Stimulated activated CD8-positive, alpha-beta memory T cell treated with anti-CD3 and anti-CD28 coated beads, Interleukin-7, amount 100 ng/mL, for 24 hours (primary cell): ENCODE measurements at regions not wholly inside any gene's neighbourhood (a gene's known extent, or its start where the extent isn't known, plus 50 kb on each side); places are given as distances from the start of the nearest gene placed in this dataset.
A peak's percentile ranks its signal among the peaks of the same experiment; 100 is the strongest.

Experiments used
- DNase-seq: peaks from one replicate; pipeline ENCODE4 v3.0.0-alpha.2; 2020; ENCODE audit warnings: low read depth

DNA sequence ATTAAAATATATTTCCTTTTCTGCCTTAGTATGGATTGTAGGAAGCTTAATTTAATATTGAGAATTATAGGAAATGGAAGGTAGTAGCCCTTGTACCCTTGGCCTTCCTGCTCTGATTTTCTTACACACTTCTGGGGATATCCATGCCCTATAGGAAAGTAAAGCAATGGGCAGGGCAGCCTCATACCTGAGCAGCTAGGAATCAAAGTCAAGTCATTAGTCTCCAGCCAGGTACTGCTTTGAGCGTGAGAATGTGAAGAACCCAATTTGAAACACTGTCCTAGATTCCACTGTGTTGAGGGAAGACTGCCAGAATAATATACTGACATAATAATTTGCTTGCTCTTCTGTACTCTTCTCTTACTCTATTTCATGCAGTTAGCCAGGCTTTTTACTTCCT lies 51.0 kb upstream of the L3MBTL3 start:
- no peak for DNase-seq

DNA sequence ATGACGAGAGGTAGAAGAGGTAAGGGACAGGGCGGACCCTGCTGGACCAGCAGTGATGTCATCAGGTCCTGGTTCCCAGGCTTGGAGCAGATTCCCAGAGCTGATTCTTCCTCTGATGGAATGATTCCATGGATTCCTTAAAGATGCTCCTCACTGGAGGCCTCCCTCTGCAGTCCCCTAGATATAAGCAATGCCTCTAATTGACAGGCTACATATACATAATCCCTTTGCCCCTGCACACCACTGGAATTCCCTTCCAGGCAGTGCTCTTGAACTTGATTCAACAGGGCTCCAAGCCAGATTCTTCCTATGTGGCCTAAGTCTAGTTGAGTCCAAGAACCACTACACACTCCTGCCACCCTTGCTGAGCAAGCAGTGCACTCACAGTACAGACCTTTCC lies 52.3 kb upstream of the L3MBTL3 start:
- no peak for DNase-seq

DNA sequence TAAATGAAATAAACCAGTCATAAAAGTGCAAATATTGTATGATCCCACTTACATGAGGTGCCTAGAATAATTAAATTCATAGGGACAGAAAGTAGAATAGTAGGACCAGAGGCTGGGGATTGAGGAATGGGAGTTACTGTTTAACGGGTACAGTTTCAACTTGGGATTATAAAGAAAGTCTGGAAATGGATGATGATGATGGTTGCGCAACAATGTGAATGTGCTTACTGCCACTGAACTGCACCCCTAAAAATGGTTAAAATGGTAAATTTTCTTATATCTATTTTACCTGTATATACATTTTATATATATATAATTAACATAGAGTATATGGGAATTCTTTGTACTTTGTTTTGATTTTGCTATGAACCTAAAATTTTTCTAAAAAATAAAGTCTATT lies 53.3 kb upstream of the L3MBTL3 start:
- DNase-seq: no peak

DNA sequence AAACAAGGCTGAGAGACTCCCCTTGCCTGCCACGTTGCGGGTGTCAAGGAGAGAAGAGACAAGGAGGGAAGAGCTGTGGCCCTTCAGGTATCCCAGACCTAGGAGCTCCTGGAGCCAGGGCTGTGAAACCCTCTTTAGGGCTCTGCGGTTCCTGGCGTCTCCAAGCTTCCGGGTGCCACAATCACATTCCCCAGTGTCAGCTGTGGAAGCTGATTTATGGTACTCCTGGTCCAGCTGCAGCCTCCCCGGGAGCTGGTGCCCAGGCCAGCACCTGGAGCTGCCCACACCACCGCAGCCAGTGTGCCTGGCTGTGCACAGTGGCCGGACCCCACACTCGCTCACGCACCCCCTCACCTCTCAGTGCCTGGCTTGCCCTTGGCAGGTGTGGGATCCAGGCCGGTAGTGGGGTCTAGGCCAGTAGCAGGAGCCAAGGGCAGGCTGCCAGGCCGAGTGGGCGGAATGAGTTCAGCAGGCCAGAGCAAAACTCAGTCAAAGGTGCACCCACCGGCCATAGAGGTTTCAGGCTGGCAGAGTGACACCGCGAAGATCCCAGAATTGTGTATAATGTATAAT lies 58.9 kb upstream of the L3MBTL3 start:
- DNase-seq: no peak

DNA sequence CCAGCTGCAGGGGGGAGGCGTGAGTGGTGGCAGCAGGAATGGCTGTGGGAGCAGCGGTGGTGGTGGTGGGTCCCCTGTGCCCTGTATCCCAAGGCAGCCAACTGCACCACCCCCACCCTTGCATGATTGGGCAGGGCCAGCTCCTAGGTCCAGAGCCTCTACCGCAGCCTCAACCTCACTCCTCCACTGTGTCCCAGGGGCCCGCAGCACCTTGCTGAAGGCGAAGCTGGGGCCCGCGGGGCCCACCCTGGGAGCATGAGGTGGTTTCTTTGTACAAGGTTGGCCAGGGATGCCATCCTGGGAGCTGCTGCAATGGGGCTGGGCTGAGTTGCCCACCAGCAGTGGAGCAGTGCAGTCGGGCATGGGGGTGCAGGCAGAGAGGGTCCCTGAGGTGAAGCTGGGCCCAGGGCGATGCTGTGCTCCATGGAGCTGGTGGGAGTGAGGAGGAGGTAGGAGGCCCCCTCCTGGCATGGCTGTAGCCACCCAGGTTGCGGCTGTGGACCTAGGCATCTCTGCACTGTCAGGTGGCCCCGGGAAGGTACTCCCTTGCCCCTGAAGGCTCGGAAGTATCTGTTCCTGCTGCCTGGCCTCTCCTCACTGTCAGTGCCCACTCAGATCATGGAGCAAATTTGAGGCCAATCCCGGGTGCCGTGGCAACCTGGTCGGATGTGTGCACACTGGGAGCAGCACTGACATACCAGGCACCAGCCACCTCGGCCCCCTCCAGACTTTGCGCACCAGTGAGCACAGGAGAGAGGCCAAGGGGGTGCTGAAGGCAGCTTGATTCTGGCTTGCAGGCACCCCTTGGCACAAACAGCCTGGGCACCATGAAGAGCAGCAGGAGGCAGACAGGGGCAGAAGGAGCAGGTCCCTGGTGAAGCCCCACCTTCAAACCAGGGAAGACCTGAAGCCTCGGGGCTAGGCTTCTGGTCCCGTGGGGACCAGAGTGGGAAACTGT lies 60.2 kb upstream of the L3MBTL3 start:
- no peak for DNase-seq

DNA sequence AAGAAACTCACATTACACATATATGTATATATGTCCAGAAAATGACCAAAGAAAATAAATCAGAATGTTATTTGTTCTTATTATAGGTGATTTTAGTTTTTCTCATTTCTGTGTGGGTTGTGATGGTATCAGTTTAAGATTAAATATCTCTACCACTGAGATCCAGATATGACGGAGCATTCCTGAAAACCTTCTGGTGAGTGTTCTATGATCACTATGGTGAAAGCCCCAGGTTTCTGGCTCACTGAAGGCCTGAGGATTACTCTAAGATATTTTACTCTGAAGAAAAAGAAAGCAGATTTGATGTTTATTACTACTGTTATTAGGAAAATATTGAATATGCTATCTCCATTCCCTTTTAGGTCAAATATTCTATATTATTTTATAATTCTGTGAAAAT lies 62.8 kb upstream of the L3MBTL3 start:
- DNase-seq: no peak

DNA sequence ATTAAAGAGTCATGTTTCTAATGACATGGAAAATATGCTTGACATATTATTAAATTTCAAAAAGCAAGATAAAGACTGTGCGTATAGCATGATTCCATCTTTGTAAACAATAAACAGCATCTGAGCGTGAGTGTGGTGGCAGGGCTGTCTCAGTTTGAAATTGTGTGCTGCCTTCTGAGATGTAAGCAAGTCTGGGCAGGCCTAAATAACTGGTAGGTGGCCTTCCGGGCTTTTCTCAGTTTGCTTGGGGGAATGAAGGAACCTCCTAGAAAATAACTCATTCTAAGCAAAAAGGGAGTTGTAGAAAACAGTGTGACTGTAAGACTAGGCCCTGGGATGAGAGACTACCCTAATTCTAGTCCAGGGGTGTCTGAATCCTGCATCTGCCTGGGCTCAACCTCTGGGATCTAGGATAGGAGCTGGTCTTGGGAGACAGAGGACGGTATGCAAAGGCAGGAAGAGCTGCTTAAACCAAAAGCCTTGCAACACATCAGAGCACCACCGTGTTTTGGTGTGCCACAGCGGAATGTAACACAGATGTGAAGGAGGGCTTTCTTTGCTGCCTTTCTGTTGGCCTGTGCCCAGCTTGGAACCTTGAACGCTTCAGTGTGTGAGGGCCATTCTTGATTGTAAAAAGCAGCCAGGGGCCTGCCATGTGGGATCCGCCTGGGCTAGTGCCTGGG lies 63.5 kb upstream of the L3MBTL3 start:
- DNase-seq: no peak

DNA sequence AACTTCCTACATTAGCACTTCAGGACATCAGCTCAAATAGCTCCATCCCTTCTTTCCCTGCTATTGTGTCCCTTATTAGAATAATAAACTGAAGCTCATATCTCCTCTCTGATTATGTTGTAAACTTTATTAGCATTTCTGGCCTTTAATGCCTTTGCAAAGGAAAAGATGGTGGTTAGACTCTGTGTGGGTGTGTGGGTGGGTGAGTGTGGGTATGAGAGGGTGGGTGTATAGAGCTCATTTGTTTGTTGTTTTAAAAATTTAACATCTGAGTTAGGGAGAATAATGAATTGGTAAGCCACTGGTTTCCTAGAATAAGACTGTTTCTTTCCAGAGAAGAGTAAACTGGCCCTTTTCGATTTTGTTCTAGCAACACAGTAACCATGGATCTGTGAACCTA lies 70.6 kb upstream of the L3MBTL3 start:
- no peak for DNase-seq

DNA sequence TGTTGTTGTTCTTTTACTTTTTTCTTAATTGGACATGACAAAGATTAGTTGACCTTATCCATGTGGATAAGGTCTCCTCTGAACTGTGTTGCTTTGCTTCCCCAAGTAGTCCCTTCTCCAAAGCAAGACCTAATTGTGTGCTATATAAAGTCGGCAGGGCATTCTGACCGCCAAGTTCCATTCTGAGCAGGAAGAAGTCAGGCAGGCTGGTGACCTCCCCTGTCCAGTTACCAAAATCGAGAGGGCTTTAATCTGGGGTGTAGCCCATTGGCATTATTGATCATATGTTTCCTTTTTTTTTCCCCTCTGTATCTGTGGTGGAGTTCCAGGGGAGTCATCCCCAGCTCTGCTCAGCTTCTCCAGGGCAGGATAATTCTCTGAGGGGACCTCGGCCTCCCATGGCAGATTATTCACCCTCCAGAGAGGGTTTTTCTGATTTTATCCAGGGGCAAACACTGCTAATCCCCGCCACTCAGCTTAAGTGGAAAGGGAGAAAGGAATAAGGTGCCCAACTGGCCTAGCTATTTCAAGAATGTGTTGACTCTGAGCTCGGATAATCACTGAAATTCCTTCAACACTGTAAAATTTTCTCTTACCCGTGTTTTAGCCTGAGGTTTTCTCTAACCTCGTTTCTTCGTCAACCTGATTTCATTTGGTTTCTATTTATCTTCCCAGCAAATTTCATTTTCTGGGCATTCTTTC lies 71.8 kb upstream of the L3MBTL3 start:
- no peak for DNase-seq

DNA sequence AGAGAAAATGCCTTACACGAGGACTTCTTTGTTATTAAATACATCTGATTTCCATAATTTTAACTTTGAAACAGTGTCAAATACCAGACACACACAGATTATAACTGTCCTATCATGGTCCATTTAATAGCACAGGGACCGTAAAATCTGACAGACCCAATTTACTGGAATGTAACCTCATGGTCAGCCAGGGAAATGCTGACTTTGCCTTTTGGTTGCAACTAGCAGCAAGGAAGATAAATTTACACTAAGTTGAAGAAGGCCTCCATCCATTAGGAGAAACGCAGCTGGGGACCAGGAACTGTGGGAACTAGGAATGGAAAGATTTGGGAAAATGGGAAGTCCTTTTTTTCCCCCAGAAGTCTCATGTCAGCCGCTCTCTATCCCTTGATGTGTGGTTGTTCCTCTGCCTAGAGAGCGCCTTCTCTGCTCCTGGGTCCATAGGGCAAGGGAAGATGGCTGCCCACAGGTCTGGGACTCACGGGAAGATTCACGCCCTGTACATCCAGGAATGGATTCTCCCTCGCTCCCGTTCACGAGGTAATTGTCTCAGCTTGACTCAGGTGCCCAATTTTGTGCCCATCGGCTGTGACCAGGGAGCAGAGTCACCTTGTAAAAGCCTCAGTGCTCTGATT lies 74.6 kb upstream of the L3MBTL3 start:
- DNase-seq: no peak

DNA sequence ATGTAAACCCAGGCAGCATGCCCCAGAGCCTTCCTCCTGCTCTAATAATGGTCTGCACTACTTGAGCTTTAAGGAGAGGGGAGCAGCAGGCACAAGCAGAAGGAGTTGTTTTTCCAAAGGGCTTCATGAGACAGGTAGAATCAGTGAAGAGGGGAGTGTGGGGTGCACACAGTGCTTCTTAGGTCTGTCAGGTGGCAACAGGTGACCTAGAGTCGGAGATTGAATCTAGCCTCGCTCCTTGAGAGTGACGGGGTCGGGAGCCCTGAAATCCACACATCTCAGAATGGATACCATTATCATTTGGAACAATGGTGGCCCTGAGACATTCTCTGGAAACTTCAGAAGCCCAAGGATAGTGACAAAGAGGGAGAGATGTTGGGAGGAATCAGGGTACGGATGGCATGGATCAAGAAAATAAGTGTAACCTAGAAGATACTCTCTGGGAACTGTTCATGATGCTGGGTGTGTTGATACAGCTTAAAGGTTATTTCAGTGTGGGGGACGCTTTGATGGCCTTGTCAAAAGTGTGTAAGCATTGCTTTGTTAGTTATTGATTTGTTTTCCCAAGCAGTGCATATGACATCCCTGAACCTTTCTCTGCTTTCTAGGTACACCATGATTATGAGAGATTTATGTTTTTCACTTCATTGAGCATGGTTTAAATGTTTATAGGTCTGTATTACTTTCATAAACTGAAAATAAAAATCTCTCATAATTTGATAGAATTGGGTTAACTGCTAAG lies 77.8 kb upstream of the L3MBTL3 start:
- no peak for DNase-seq

DNA sequence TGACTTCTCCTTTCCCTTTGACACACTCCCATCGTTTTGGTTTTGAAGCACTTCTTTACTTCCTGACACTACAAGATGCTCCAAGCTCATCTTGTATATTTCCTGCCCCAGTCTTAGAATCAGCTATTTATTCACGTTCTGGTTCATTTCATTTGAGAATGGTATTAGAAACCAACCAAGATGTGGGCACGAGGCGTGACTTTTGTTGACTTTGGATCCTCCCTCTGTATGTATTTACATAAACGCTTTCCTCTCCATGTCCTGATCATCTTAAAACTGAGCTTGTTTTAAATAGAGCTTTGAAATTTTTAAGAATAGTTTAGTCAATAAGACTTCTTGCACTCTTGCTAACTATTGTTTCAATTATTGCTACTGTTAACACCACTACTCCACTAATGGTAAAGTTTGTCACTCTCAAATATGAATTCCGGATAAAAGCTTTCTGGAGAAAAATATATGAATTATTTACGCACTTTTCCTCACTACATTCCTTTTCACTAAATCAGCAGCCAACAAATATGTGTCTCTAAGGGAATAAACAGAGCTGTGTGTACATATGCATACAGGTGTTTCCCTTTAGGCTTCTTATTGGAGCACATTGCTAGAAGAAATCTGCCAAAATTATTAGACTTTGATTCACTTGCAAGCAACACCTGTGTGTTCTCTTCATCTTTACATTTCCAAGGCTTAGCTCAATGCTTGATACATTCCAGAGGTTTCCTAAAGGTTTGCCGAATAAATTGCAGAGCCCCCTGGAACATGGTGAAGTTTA lies 77.3 kb upstream of the TMEM244 start:
- no peak for DNase-seq

DNA sequence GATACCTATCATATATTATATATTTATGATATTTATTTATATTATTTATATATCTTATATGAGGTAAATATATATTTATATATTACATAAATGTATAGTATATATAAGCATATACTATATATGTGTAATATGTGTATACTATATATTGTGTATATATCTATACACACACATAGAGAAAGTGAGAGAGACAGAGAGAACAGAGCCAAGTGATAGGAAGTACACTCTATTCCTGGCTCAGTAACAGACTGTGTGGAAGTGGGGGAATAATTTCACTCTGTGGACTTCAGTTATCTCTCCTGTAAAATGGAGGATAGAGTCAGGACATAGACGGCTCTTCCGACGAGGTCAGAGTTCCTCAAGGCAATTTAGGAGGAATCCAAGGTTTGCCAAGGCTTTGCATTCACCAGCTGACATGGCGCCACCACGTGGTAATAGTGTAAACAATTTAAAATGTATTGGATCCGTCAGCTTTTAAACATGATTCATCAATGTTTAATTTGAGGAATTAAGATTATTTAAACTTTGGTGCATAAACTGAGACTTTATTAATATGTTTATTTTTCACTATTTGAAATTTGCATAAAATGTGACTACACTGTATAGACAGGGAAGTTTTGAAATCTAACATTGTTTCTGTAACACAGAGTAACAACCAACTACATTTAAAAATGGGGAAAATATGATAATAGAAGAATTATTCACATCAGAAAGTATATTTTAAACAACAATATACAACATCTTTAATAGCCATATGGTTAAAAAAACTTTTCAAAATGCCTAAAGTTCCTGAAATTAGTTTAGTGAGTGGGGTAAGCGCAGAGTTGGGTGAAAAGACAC lies 75.4 kb upstream of the TMEM244 start:
- DNase-seq: peak; percentile 16

DNA sequence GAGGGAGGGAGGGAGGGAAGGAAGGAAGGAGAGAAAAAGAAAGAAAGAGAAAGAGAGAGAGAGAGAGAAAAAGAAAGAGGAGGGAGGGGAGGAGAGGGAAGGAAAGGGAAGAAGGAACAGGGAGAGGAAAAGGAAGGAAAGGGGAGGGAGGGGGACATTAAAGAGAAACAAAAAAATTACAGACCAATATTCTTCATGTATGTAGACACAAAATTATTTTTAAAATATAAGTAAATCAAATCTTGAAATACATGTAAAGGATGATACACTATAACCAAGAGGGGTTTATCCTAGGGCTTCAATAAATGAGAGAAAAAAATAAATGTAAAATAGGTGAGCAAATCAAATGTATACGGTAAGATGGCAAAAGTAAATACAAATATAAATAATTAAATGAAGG lies 71.2 kb upstream of the TMEM244 start:
- DNase-seq: no peak

DNA sequence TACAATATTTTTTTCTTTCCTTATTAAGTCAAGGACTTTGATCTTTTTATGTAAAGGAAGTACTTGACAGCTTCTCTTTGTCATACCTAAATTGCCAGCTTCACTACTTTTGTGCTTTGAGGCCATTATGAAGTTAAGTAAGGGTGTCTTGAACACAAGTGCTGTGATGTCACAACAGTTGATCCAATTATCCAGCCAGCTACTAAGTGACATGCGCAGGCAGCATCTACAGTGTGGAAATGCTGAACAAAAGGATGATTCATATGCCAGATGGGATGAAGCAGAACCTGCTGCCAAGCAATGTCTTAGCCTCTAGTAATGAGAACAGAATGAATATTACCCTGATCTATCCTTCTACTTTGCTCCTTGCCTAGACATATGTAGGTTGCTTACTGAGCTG lies 68.3 kb upstream of the TMEM244 start:
- DNase-seq: no peak

DNA sequence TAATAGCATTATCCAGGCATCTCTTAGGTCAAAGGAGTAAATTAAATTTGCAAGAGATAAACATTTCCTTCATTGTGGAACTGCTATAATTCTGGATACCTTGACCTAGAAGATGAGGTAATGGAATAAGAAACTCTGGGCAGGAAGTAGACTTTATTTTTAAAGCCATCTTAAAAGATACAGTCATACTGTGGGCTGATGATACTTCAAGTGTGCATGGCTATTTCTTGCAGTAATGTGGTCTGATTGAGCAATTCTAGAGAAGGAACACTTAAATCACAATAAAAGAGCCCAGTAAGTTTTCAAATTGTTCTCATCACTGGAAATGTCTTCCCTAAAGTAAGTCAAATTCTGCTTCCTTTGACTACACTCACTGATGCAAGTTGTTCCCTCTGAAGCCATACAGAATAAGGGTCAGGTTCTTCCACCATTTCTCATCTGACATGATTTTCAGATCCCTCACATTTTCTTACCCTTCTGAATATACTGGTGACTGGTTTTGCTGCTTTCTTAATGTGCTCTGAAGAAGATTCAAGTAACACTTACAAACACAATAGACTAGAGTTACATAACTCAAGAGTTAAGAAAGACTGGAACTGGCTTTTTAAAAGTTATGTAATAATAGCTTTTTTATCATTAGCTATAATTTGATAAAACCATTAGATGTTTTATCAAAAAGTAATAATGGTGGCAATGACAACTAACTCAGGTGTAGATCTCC lies 62.6 kb upstream of the TMEM244 start:
- DNase-seq: no peak

DNA sequence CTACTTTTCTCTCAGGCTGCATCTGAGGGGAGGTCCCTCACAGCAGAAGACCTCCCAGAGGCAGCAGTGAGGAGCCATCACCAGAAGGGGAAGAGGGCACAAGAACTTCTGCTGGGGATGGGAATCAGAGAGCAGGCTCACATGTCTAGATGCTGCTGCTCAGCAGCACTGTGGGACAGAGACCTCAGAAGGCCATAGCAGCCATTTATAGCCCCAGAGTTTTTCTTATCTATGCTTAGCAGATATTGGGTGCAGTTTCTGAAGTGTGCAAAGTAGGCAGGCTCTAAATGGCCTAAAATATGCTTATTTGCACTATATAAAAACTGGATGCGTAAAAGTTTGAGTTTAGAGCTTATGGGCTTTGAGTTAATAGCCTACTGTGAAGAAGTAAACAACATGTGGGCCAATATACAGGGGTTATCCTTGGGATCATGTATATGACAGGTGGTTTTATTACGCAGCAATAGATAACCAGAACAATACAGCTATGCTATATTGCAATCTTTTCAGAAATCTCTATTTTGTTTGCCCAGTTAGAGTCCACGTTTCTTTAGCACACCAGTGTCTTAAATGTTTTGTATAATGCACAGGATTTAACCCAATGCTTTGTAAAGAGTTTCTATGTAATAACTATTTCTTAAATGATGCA lies 60.2 kb upstream of the TMEM244 start:
- DNase-seq: no peak

DNA sequence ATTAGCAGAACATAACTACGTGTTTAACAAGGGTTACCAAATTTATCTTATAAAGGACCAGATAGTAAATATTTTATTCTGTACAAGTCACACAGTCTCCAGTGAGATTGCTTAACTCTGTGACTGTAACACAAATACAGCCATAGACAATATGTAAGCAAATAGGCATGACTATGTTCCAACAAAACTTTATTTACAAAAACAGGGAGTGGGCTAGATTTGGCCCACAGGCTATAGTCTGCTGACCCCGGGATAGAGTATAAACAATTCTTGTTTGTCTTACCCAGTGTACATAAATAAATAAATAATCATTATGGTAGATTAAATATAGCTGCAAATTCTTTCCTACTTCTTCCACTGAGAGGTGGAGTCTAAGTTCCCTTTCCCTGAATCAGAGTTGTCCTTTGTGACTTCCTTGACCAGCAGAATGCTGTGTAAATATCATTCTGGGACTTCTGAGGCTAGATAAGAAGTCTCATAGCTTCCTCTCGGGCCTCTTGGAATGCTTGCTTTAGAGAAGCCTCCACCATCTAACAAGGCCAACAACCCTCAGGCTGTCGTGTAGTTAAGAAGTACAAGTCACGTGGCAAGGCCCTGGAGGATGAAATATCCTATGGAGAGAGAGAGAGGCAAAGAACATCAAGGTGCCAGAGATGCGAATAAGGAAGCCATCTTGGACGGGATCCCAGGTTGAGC lies 59.1 kb upstream of the TMEM244 start:
- no peak for DNase-seq
